Pons (tissue), 1 donor: ENCODE measurements at regions not wholly inside any gene's neighbourhood (a gene's known extent, or its start where the extent isn't known, plus 50 kb on each side); places are given as distances from the start of the nearest gene placed in this dataset.

Experiments used
- DNase-seq: peaks from one replicate; pipeline ENCODE4 v3.0.0-alpha.2; 2016; ENCODE audit warnings: low spot score

DNA sequence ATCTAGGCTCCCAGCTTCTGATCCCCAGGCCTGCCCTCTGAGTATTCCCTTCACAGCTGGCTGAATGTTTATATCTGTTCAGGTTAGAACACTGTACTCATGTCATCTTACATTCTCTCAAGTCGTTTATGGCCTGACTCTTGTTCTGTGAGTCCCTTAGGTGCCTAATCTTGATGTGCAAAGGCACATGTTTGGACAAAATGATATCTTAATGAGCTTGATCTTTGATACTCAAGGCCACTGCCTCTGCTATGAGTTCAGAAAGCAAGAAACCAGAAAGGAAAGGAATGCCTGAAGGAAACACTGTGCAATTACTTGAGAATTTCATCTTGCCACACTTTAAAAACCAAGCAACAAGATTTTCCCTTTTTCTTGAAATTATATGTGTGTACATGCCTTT, 391.8 kb upstream of the ZNF608 start:
- no peak for DNase-seq

GRCh38 chr5:125139590-125139989, 393.2 kb upstream of the ZNF608 start:
- DNase-seq, result no peak

- no peak for DNase-seq
These were observed 393.8 kb upstream of the ZNF608 start for GRCh38 chr5:125140220-125140619.

DNA sequence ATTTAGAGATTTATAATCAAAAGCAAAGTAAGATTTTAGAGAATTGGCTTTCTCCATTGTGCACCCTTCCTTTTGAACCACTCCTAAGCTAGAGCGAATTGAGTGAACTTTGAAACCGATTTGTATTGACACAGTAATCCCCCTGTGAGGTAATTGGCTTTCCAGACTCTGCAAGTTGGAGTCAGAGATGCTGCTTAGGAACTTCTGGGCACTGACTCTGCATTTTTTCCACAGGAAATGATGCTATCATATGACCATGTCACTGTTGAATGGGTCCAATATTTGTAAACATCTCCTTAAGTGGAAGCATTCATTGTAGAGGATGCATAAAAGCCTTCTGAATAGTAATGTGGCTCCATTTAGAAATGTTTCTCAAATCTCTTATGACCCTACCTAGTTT, 394.4 kb upstream of the ZNF608 start:
- DNase-seq, result peak; percentile 31

DNA sequence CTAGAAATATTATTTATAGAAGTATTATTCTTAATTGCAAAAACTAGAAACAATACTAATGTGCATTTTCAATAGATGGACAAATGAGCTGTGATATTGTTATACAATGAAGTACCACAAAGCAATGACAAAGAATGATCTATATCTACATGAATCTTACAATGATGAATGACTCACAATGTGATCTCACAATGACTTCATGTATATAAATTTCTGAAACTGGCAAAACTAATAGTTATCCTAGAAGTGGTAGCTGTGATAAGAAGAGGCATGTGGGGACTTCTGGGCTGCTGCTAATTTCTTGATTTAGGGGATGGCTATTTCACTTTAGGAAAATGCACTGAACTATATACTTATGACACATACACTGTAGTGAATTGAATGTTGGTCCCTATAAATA, 396.0 kb upstream of the ZNF608 start:
- no peak for DNase-seq

GRCh38 chr5:125143011-125143410, 396.6 kb upstream of the ZNF608 start:
- no peak for DNase-seq

DNA sequence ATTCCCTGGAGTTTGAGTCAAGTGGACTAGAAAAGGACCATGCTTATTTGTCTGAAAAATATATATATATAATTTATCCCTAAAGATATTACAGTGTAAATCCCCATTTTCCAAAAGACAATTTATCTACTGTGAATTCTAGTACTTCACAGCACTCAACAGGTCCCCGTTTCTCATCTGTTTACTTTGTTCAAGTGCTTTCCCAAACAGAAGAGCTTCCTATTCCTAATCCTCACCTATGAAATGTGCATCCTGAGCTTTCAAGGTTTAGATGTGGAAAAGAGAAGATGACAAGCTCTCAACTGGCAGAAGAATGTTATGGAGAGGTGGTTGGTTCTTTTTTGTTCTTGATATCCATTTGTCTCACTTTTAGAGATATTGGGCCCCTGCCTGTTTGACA, 401.6 kb upstream of the ZNF608 start:
- DNase-seq, result no peak

- no peak for DNase-seq
These were observed 402.3 kb upstream of the ZNF608 start for GRCh38 chr5:125148706-125149105.

GRCh38 chr5:125149110-125149509, 402.7 kb upstream of the ZNF608 start:
- no peak for DNase-seq

DNA sequence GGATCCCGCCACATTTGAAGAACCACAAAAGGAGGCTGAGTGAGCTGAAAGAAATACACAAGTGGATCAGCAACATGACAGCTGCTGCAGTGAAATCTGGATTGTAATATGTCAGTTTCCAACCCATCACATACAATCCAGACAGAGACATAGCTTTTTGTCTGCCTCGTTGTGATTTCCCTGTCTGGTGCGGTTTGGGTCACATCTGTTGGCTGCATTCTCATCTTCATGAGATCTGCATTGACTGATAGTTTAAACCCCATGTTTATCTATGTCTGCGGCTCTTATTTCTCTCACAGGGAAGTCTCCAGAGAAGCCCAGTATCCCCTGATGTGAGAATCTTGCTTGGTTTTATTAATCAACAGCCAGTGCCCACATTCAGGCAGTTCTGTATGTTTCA, 403.1 kb upstream of the ZNF608 start:
- no peak for DNase-seq

- no peak for DNase-seq
These were observed 403.7 kb upstream of the ZNF608 start for GRCh38 chr5:125150041-125150669.

DNA sequence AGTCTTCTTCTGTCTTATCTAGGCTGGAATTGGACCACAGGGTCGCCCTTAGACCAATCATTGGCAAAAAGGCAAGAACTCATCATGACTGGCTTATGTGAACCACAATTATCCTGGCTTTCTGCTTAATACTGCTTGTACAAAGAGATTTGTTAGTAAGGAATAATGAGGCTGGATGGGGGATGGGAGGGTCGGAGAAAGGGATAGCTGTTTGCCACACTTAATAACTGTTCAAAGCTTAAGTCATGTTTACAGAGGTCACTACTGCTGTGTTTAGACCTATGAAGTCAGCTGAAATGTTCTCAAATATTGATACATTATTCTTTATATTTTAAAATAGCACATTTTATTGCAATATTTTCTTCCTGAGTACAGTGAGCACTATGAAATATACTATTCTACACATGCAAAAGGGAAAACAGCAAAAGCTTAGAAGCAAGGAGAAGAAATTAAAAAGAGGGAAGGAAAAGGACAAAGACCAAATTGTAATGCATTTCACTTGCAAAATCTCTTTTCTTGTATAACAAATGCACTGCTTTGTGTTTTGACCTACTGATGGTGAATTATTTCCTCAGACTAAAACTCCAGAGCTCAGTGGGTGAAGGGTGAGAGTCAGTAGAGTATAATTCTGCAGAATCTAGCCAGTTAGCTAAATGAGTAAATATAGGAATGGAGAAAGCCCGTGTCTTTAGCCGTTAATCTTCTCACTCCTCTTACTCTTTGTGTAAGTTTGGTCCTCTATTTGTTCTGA, 404.9 kb upstream of the ZNF608 start:
- peak; percentile 72 for DNase-seq

DNA sequence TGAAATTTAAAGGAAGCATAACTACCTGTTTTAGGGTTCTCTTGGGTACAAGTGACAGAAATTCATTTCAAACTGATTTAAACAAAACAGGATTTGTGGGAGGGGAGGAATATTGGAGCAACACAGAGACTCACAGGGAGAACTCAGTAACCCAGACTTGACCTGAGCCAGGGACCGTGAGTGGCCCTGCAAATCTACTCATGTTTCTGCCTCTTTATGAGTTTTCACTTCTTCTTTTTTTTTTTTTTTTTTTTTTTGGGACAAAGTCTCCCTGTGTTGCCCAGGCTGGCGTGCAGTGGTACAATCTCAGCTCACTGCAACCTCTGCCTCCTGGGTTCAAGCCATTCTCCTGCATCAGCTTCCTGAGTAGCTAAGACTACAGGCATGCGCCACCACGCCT, 405.6 kb upstream of the ZNF608 start:
- no peak for DNase-seq

DNA sequence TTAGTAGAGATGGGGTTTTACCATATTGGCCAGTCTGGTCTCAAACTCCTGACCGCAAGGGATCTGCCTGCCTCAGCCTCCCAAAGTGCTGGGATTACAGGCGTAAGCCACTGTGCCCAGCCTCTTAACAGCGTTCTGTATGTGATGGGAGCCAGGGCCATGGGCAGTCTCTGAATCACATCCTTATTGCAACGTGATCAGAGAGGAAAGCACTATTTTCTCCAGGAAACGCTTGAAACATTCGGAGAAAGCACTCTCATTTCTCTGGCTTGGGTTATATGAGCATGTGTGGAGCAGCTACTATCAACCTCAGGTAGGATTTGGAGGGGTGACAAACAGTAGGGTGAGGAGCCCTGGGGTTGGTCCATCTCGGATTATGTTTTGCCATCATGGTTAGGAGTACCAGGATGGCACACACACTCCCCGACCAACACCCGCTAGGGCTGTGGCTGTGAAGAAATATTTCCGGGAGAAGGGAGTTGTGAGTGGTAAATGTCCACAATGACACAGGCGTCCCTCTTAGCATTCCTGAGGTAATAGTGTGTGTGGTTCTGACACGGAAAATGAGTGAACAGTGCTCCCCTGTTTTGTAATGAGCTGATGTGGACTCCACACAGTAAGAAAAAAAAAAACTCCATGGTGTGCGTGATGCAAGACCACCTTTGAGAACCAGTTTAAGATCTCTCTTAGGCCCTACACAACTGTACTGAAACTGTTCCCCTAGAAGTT, 406.2 kb upstream of the ZNF608 start:
- DNase-seq, result no peak

DNA sequence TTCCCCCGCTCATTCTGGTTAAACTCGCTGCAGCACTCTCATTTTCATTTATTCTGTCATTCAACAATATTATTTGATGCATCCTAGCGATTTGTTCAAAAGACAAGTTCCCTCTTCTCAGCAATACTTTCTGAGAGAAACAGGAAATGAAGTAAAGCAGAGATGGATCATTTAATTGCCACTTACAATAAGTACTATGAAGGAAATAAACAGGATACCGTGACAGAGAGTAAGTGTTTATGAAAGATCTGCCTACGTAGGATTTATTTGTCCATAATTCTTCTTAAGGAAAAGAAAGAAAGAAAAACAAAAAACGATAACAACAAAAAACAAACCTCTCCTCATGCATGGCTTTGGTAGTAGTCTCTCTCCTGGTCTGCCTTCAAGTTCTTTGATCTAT, 406.8 kb upstream of the ZNF608 start:
- DNase-seq, result no peak

GRCh38 chr5:125154301-125155110, 408.1 kb upstream of the ZNF608 start:
- DNase-seq, result no peak

GRCh38 chr5:125160787-125161502, 414.5 kb upstream of the ZNF608 start:
- no peak for DNase-seq

- no peak for DNase-seq
These were observed 416.3 kb upstream of the ZNF608 start for GRCh38 chr5:125162714-125163113.

GRCh38 chr5:125169396-125169795, 423.0 kb upstream of the ZNF608 start:
- no peak for DNase-seq

DNA sequence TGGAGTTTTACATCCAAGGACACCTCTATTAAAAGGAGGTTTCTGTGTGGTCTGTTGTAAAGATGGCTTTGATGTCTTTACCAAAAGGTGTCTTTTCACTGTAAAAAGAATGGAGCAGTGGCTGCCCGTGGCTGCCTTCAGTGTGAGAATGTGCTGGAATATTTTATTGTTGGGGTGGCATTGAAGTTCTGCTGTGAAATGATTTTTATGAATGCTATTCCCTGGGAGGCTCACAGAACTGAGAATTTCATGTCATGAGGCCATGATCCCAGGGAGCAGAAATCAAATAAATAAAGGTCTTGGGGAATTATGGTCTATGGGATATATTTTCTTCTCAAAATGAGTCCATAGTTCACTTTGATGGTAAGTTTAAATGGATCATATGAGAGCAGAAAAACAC, 425.2 kb upstream of the ZNF608 start:
- no peak for DNase-seq

DNA sequence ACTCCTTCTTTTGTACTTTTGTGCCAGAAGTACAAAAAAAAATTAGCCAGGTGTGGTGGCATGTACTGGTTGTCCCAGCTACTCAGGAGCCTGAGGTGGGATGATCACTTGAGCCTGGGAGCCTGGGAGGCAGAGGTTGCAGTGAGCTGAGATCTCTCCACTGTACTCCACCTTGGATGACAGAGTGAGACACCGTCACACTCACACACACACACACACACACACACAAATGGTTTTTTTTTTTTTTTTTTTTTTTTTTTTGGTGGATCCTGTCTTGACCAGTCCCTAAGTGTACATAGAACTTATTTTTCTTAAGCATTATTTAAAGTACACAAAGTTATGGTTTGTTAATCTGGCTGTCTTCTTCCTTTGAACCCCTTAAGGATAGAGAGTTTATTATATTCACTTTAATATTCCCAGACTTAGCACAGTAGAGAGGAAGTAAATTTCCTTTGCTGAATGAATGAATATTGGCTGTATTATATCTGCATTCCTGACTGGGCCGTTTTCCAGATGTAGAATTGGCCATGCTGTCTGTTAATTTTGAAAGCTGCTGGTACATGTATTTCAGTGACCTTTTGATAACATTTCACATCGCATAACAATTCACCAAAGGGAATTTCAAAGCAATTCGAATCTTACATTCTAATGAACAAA, 429.0 kb upstream of the ZNF608 start:
- no peak for DNase-seq
